AG04449 (cell line): ENCODE measurements at regions not wholly inside any gene's neighbourhood (a gene's known extent, or its start where the extent isn't known, plus 50 kb on each side); places are given as distances from the start of the nearest gene placed in this dataset.

Experiments used
- CTCF ChIA-PET: fragments of 350-600 bp; formaldehyde crosslinking; extraction: SDS; loops from one replicate; lab custom pipeline; 2021; ENCODE audit warnings: antibody characterized with exemption; lab: Yijun Ruan, JAX
- POLR2A ChIA-PET: fragments of 400-600, 350-600 bp; formaldehyde crosslinking; extraction: SDS; loops from one replicate; lab custom pipeline; 2020; ENCODE audit warnings: antibody characterized with exemption, inconsistent platforms; lab: Yijun Ruan, JAX
- DNase-seq: peaks from one replicate; pipeline ENCODE4 v3.0.0-alpha.2; 2010; ENCODE audit warnings: low read depth, low spot score
- H3K4me3 ChIP-seq: 2 replicates; pipeline ENCODE4 v1.5.1; 2011; ENCODE audit warnings: low read depth, mild to moderate bottlenecking, control low read depth, low read length
- TF ChIP-seq, protein P1 (sequence below): IDR thresholded peaks from one replicate; pipeline ENCODE4 v1.5.1; 2011; ENCODE audit warnings: mild to moderate bottlenecking, moderate library complexity, low read length, control low read depth, inconsistent platforms; ENCODE audit not compliant: insufficient read depth; ENCODE audit errors: missing control alignments

DNA sequence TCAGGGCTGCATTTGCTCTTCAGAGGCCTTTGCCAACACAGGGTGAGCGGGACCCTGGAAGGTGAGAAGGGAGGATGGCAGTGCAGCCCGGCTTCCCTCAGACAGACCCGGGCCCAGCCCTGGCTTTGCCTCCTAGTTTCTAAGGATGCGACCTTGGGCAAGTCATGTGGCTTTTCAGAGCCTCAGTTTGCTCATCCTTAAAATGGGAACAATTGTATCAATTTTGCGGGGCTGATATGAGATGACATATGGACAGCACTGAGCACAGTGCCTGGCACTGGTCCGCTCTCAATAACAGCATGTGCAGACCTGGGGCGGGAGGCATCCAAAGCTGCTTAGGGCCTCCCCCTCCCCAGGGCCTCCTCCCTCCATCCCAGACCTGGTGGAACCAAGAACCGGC is 74.7 kb upstream of the THY1 start:
- TF ChIP-seq, protein P1, sequence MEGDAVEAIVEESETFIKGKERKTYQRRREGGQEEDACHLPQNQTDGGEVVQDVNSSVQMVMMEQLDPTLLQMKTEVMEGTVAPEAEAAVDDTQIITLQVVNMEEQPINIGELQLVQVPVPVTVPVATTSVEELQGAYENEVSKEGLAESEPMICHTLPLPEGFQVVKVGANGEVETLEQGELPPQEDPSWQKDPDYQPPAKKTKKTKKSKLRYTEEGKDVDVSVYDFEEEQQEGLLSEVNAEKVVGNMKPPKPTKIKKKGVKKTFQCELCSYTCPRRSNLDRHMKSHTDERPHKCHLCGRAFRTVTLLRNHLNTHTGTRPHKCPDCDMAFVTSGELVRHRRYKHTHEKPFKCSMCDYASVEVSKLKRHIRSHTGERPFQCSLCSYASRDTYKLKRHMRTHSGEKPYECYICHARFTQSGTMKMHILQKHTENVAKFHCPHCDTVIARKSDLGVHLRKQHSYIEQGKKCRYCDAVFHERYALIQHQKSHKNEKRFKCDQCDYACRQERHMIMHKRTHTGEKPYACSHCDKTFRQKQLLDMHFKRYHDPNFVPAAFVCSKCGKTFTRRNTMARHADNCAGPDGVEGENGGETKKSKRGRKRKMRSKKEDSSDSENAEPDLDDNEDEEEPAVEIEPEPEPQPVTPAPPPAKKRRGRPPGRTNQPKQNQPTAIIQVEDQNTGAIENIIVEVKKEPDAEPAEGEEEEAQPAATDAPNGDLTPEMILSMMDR = no peak
- ChIA-PET POLR2A (no interaction called here), CTCF (no interaction called here)
- no peak overlapping the region for H3K4me3 ChIP-seq
- no peak for DNase-seq

DNA sequence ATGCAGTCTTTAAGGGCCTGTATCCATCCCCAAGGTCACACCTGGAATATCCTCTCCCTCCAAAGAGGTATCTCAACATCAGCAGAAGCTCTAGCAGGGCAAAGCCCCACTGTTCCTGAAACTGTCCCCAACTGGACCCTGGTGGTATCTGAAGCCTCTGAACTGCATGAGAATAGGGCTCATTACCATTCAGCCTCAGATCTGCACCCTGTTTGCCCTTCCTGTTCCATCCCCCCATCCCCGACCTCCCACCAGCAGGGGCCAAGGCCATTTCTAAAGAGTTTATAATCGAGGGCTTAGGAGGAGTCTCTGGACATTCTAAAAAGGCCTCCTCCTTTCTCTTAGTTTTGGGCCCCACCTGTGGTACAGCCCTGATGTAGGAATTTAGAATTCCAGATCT is 74.0 kb upstream of the THY1 start:
- TF ChIP-seq, protein P1 = no peak
- POLR2A ChIA-PET = no interaction called here
- no peak for DNase-seq
- CTCF ChIA-PET = interaction anchor here (0.9 kb wide), 1 partner anchor 17 kb away, joined by 3 read pairs; no protein-coding TSS in a partner anchor
- H3K4me3 ChIP-seq = no peak overlapping the region

DNA sequence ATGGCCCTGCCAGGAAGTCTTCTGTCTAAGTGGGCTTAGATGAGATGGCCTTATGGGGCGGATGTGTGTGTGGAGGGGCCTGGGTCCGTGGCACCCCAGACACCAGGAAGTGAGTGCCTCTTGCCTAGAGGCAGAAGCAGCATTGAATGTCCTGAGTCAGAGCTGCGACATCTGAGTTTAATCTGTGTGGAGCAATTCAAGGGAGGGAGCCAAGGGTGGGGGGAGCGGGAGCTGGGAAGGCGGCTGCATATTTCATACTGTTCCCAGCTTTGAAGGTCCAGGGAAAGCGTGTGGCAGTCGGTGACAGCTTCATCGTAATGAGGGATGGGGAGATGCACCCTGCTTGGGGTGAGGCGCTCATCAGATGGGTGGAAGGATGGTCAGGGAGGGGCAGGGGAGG is 73.5 kb upstream of the THY1 start:
- POLR2A ChIA-PET = no interaction called here
- CTCF ChIA-PET = interaction anchor here (0.9 to 2.2 kb wide), 2 partner anchors 16 to 37 kb away, joined by 3 to 7 read pairs; no protein-coding TSS in a partner anchor
- DNase-seq = no peak

DNA sequence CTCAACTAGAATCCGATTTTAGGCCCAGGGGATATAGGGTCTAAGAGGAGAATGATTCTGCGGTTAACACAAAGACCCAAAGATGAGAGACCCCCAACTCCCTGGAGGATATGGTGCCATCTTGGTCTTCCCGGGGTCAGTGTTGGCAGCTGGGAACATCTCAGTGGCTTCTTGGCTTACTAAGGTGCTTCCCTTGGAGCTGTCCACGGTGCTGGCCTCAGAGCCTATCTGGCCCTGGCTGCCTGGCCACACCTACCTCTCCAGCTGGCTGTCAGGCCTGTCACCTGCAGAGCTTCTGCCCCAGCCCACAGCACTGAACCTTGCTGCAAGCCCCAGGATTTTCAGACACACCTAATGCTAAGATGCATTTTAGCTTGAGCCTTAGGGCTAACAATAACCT is 70.7 kb upstream of the THY1 start:
- CTCF ChIA-PET = interaction anchor here (0.9 to 1.5 kb wide), 6 partner anchors 13 to 615 kb away, joined by 3 to 5 read pairs (median 4); no protein-coding TSS in a partner anchor
- no peak for DNase-seq
- POLR2A ChIA-PET = no interaction called here
- TF ChIP-seq, protein P1 = no peak
- H3K4me3 ChIP-seq = no peak overlapping the region

More for the DNA sequence above, 73.5 kb upstream of the THY1 start:
- TF ChIP-seq, protein P1 = no peak
- no peak overlapping the region for H3K4me3 ChIP-seq

DNA sequence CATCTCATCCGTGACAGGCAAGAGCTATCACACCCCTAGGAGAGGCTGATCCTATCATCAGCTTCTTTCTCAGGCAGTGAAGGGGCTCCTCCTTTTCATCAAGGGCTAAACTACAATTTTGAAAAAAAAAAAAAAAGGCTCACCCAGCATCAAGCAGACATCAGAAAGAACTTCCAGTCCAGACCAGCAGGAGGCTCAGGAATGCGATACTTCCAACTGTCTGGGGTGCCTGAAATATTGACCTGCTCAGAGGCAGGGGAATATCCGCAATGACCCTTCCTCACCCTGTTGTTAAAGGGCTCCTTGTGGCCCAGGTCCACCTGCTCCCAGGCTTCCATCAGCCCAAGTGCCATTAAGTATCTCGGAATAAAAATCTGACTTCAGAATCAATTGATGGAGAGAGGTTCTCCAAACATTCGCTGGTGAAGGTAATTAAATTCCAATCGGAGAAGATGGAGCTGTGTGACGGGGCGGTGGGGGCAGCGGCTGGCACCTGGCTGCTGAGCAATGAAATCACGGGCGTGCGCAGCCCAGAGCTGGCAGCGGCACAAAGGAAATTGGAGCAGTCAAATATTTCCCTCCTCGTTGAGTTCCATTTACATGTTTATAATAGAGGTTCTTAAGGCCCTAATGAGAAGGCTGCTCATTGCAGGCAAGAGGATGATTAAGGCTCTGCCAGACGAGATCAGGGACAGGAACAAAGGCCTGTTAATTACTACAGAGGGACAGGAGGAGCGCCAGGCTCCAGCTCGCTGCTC is 69.0 kb upstream of the THY1 start:
- H3K4me3 ChIP-seq = no peak overlapping the region
- ChIA-PET POLR2A (no interaction called here), CTCF (interaction anchor here (1.0 to 3.0 kb wide), 7 partner anchors 9 to 616 kb away, joined by 3 to 14 read pairs (median 4); no protein-coding TSS in a partner anchor)
- TF ChIP-seq, protein P1 = peak; percentile 37
- no peak for DNase-seq

DNA sequence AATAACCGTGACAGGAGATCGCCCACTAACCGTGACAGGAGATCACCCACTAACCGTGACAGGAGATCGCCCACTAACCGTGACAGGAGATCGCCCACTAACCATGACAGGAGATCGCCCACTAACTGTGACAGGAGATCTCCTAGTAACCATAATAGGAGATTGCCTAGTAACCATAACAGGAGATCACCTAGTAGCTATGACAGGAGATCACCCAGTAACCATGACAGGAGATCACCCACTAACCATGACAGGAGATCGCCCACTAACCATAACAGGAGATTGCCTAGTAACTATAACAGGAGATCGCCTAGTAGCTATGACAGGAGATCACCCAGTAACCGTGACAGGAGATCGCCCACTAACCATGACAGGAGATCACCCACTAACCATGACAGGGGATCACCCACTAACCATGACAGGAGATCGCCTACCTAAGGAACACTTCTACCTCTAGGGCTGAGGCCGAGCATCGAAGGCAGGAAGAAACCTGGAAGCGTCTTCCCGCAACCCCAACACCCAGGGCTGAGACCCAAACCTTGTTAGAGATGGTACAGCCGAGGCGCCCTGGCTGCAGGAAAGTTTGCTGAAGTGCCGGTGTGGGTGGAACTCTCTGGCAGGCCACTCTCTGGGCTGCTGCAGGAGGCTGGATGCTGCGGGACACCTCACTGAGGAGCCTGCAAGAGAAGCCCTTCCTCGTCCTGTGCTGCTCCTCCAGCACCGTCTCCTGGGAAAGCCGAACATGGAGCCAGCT is 67.5 kb upstream of the THY1 start:
- POLR2A ChIA-PET = no interaction called here

More for the DNA sequence above, 67.5 kb upstream of the THY1 start:
- CTCF ChIA-PET = interaction anchor here (0.6 to 3.0 kb wide), 6 partner anchors 9 to 617 kb away, joined by 3 to 14 read pairs (median 4); partner anchors contain the start of gene NECTIN1
- TF ChIP-seq, protein P1 = no peak
- DNase-seq = no peak
- H3K4me3 ChIP-seq = no peak overlapping the region
